Tibial artery (tissue), 4 donors: ENCODE measurements at regions not wholly inside any gene's neighbourhood (a gene's known extent, or its start where the extent isn't known, plus 50 kb on each side); places are given as distances from the start of the nearest gene placed in this dataset.

Source experiments
- DNase-seq, 2 donors: peaks; one replicate each; pipeline ENCODE4 v3.0.0-alpha.2; 2019
- H3K27ac ChIP-seq, 2 donors: fragments of 200-600 bp; sonication (generic) in 1 of 2; 1 replicate in 1 of 2; 2 replicates in 1 of 2; pipeline ENCODE4 v1.5.1; 2018 to 2019; ENCODE audit warnings: mild to moderate bottlenecking in 1 of 2
- H3K27me3 ChIP-seq, 2 donors: fragments of 200-600 bp; sonication (generic) in 1 of 2; one replicate each; pipeline versions ENCODE4 v1.5.1 to v1.6.0; 2016 to 2019
- H3K36me3 ChIP-seq, 3 donors: fragments of 200-600 bp; sonication (generic) in 2 of 3; one replicate each; pipeline ENCODE4 v1.5.1; 2016 to 2019; ENCODE audit warnings: mild to moderate bottlenecking in 2 of 3
- H3K4me1 ChIP-seq, 4 donors: fragments of 200-600 bp; sonication (generic) in 2 of 4; 1 replicate in 3 of 4; 2 replicates in 1 of 4; pipeline ENCODE4 v1.5.1; 2016 to 2019
- H3K4me3 ChIP-seq, 2 donors: fragments of 200-600 bp; sonication (generic) in 1 of 2; 1 replicate in 1 of 2; 2 replicates in 1 of 2; pipeline ENCODE4 v1.5.1; 2018 to 2019; ENCODE audit warnings: mild to moderate bottlenecking in 2 of 2
- H3K9me3 ChIP-seq, 3 donors: fragments of 200-600 bp; sonication (generic) in 1 of 3; one replicate each; pipeline ENCODE4 v1.5.1; 2016 to 2019
- CTCF ChIP-seq, 2 experiments: fragments of 200-600 bp in 1 of 2; fragments of 450-650 bp in 1 of 2; IDR thresholded peaks; one replicate each; pipeline ENCODE4 v1.5.1; 2017 to 2019; ENCODE audit warnings: antibody characterized with exemption in 2 of 2, mild to moderate bottlenecking in 1 of 2, moderate library complexity in 1 of 2
- intact Hi-C: fragments of 100-400 bp; cut with DNase I; formaldehyde crosslinking; loops from one replicate; pipeline ENCODE4 v1.15.0; 2023; ENCODE audit warnings: low total_unique reads

GRCh38 chr5:40405230-40405629, 274.5 kb upstream of the PTGER4 start:
- Histone ChIP-seq H3K27me3 (no peaks in the 10 kb centered on the region), H3K27ac (no peak overlapping the region), H3K4me3 (no peak overlapping the region), H3K36me3 (no peaks in the 10 kb centered on the region), H3K4me1 (peaks cover 0 to under 1% (median 0%) of the 10 kb centered on the region in 4 donors), H3K9me3 (no peaks in the 10 kb centered on the region)
- intact Hi-C loops, result no loop called here
- no peak for TF ChIP-seq CTCF (IDR thresholded peaks at IDR 0.05)
- no peak for DNase-seq

- Histone ChIP-seq H3K36me3 (no peaks in the 10 kb centered on the region), H3K4me3 (no peak overlapping the region), H3K27me3 (no peaks in the 10 kb centered on the region), H3K9me3 (no peaks in the 10 kb centered on the region), H3K27ac (no peak overlapping the region), H3K4me1 (no peaks in the 10 kb centered on the region)
- TF ChIP-seq CTCF (IDR thresholded peaks at IDR 0.05), result no peak
- intact Hi-C loops, result no loop called here
- no peak for DNase-seq
These were observed 275.1 kb upstream of the PTGER4 start for GRCh38 chr5:40404613-40405012.

- TF ChIP-seq CTCF (IDR thresholded peaks at IDR 0.05), result no peak
- intact Hi-C loops, result no loop called here
These were observed 277.7 kb upstream of the PTGER4 start for GRCh38 chr5:40402007-40402364.

GRCh38 chr5:40401284-40402006, 278.3 kb upstream of the PTGER4 start:
- Histone ChIP-seq H3K9me3 (no peaks in the 10 kb centered on the region), H3K4me3 (no peak overlapping the region), H3K27me3 (no peaks in the 10 kb centered on the region), H3K27ac (no peak overlapping the region), H3K4me1 (no peaks in the 10 kb centered on the region), H3K36me3 (no peaks in the 10 kb centered on the region)
- DNase-seq, result no peak
- no peak for TF ChIP-seq CTCF (IDR thresholded peaks at IDR 0.05)
- intact Hi-C loops, result no loop called here

More at GRCh38 chr5:40402007-40402364, 277.7 kb upstream of the PTGER4 start:
- no peaks in the 10 kb centered on the region for H3K27me3 ChIP-seq
- no peaks in the 10 kb centered on the region for H3K36me3 ChIP-seq
- no peak for DNase-seq
- H3K9me3 ChIP-seq, result no peaks in the 10 kb centered on the region
- no peak overlapping the region for H3K27ac ChIP-seq
- no peaks in the 10 kb centered on the region for H3K4me1 ChIP-seq
- H3K4me3 ChIP-seq, result no peak overlapping the region

- H3K4me3 ChIP-seq, result no peak overlapping the region
- H3K4me1 ChIP-seq, result no peaks in the 10 kb centered on the region
- no peak overlapping the region for H3K27ac ChIP-seq
- no peaks in the 10 kb centered on the region for H3K36me3 ChIP-seq
- no peaks in the 10 kb centered on the region for H3K9me3 ChIP-seq
- DNase-seq, result no peak
- no peak for TF ChIP-seq CTCF (IDR thresholded peaks at IDR 0.05)
- intact Hi-C loops, result no loop called here
- no peaks in the 10 kb centered on the region for H3K27me3 ChIP-seq
These were observed 279.5 kb upstream of the PTGER4 start for GRCh38 chr5:40400245-40400644.

- Histone ChIP-seq H3K27me3 (no peaks in the 10 kb centered on the region), H3K4me1 (no peaks in the 10 kb centered on the region), H3K36me3 (no peaks in the 10 kb centered on the region), H3K27ac (no peak overlapping the region), H3K4me3 (no peak overlapping the region), H3K9me3 (no peaks in the 10 kb centered on the region)
- intact Hi-C loops, result no loop called here
- DNase-seq, result no peak
- TF ChIP-seq CTCF (IDR thresholded peaks at IDR 0.05), result no peak
These were observed 280.4 kb upstream of the PTGER4 start for GRCh38 chr5:40399349-40399748.
